ENCODE measurements at regions not wholly inside any gene's neighbourhood (a gene's known extent, or its start where the extent isn't known, plus 50 kb on each side); places are given as distances from the start of the nearest gene placed in this dataset.

DNA sequence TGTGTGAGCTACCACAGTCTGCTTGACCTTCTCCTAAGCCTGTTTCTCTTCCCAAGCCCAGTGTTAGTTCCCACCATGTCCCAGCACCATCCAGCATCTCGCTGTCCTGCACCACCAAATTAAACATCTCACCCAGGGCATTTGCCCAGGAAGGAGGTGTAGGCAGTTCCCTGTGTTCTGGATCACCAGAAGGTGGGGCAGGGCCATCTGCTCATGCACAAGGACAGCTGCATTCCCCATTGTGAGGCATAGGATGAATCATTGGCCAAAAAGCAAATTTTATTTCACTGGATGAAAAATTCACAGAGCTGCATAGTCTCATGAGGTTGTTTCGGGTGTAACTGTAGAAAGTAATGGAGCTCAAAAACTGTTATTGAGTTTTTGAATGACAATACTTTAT is 89.5 kb upstream of the GRIA1 start:
- TF ChIP-seq CREB1 (IDR thresholded peaks at IDR 0.05; ENCODE audit: low read depth) = no peak
- TF ChIP-seq YY1 (IDR thresholded peaks at IDR 0.05; ENCODE audit: low read depth) = no peak
- TF ChIP-seq, protein P1, sequence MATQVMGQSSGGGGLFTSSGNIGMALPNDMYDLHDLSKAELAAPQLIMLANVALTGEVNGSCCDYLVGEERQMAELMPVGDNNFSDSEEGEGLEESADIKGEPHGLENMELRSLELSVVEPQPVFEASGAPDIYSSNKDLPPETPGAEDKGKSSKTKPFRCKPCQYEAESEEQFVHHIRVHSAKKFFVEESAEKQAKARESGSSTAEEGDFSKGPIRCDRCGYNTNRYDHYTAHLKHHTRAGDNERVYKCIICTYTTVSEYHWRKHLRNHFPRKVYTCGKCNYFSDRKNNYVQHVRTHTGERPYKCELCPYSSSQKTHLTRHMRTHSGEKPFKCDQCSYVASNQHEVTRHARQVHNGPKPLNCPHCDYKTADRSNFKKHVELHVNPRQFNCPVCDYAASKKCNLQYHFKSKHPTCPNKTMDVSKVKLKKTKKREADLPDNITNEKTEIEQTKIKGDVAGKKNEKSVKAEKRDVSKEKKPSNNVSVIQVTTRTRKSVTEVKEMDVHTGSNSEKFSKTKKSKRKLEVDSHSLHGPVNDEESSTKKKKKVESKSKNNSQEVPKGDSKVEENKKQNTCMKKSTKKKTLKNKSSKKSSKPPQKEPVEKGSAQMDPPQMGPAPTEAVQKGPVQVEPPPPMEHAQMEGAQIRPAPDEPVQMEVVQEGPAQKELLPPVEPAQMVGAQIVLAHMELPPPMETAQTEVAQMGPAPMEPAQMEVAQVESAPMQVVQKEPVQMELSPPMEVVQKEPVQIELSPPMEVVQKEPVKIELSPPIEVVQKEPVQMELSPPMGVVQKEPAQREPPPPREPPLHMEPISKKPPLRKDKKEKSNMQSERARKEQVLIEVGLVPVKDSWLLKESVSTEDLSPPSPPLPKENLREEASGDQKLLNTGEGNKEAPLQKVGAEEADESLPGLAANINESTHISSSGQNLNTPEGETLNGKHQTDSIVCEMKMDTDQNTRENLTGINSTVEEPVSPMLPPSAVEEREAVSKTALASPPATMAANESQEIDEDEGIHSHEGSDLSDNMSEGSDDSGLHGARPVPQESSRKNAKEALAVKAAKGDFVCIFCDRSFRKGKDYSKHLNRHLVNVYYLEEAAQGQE (IDR thresholded peaks at IDR 0.05; ENCODE audit: low read depth) = no peak
- no peak for TF ChIP-seq EGR1 (IDR thresholded peaks at IDR 0.05)
- TF ChIP-seq, protein P2, sequence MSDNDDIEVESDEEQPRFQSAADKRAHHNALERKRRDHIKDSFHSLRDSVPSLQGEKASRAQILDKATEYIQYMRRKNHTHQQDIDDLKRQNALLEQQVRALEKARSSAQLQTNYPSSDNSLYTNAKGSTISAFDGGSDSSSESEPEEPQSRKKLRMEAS (IDR thresholded peaks at IDR 0.05) = no peak
- TF ChIP-seq TCF12 (IDR thresholded peaks at IDR 0.05; ENCODE audit: low read depth) = no peak
- no peak for TF ChIP-seq EP300 (IDR thresholded peaks at IDR 0.05; ENCODE audit: borderline replicate concordance)
- TF ChIP-seq RAD21 (IDR thresholded peaks at IDR 0.05; ENCODE audit: low read depth) = no peak
- TF ChIP-seq ZBTB7A (IDR thresholded peaks at IDR 0.05; ENCODE audit: low read depth) = no peak

Data from Ishikawa (cell line).